ENCODE measurements at regions not wholly inside any gene's neighbourhood (a gene's known extent, or its start where the extent isn't known, plus 50 kb on each side); places are given as distances from the start of the nearest gene placed in this dataset.

GRCh38 chr15:87781959-87782625 lies 474.4 kb downstream of the NTRK3 start:
- H2BK15ac ChIP-seq (ENCODE audit: low read depth, low read length), result no peak overlapping the region
- H4K5ac ChIP-seq (ENCODE audit: low read depth, low read length), result no peak overlapping the region
- no peak overlapping the region for H2AK9ac ChIP-seq (replicated peaks; ENCODE audit: low read depth, low read length, poor library complexity)
- TF ChIP-seq, protein P1, sequence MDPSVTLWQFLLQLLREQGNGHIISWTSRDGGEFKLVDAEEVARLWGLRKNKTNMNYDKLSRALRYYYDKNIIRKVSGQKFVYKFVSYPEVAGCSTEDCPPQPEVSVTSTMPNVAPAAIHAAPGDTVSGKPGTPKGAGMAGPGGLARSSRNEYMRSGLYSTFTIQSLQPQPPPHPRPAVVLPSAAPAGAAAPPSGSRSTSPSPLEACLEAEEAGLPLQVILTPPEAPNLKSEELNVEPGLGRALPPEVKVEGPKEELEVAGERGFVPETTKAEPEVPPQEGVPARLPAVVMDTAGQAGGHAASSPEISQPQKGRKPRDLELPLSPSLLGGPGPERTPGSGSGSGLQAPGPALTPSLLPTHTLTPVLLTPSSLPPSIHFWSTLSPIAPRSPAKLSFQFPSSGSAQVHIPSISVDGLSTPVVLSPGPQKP (IDR thresholded peaks at IDR 0.05; ENCODE audit: borderline replicate concordance, low read depth, low read length), result no peak
- TF ChIP-seq MAFK (IDR thresholded peaks at IDR 0.05; ENCODE audit: low read depth, low read length) (peak; percentile 98), MXI1 (IDR thresholded peaks at IDR 0.05; ENCODE audit: borderline replicate concordance, low read depth, low read length) (no peak), RFX5 (IDR thresholded peaks at IDR 0.05; ENCODE audit: low read depth, low read length) (no peak)
- H2BK5ac ChIP-seq (ENCODE audit: low read depth, low read length, poor library complexity, severe bottlenecking), result no peak overlapping the region
- no peak overlapping the region for H3K9ac ChIP-seq (ENCODE audit: low read depth, low read length)
- in situ Hi-C loops (cut with MboI; ENCODE audit: low sequenced_read_pairs), result no loop called here
- H4K20me1 ChIP-seq (ENCODE audit: insufficient read depth, low read length), result no peaks in the 10 kb centered on the region
- no peak overlapping the region for H3K18ac ChIP-seq (ENCODE audit: low read depth, low read length)
- no TSS peak for BruUV-seq (replicated peaks)
- intact Hi-C loops (cut with micrococcal nuclease), result no loop called here
- H3K14ac ChIP-seq (replicated peaks; ENCODE audit: low read depth, low read length), result no peak overlapping the region
- CTCF ChIA-PET, result no interaction called here
- no peaks in the 10 kb centered on the region for H3K9me1 ChIP-seq (ENCODE audit: insufficient read depth, low read length)
- H3K27ac ChIP-seq (ENCODE audit: insufficient read depth, low read length), result no peak overlapping the region
- DNase-seq (no peak), ATAC-seq (ENCODE audit: low read depth) (no peak)
- POLR2A ChIA-PET (ENCODE audit: unreplicated experiment), result no interaction called here
- H2BK20ac ChIP-seq (ENCODE audit: low read depth, low read length), result no peak overlapping the region
- H3K27me3 ChIP-seq (ENCODE audit: control insufficient read depth, insufficient read depth, low read length), result peaks cover 8% of the 10 kb centered on the region
- H3K4me2 ChIP-seq (ENCODE audit: low read depth, low read length), result no peak overlapping the region
- H3K36me3 ChIP-seq (ENCODE audit: control insufficient read depth, insufficient read depth, low read length), result no peaks in the 10 kb centered on the region
- no peaks in the 10 kb centered on the region for H3K9me3 ChIP-seq (ENCODE audit: control insufficient read depth, insufficient read depth, low read length)
- no peak overlapping the region for H3K4ac ChIP-seq (ENCODE audit: low read depth, low read length)
- H3K23ac ChIP-seq (ENCODE audit: low read depth, low read length), result no peak overlapping the region
- H4K8ac ChIP-seq (ENCODE audit: low read depth in 2 of 2, low read length in 2 of 2), result no peak overlapping the region
- H3K4me1 ChIP-seq (ENCODE audit: control insufficient read depth, insufficient read depth, low read length), result peaks cover 4% of the 10 kb centered on the region; the same call in 1 of the 2 replicates
- no peaks in the 10 kb centered on the region for H3K79me1 ChIP-seq (ENCODE audit: low read depth in 1 of 2, low read length in 2 of 2)
- no peak overlapping the region for H2AFZ ChIP-seq (replicated peaks; ENCODE audit: low read length, poor library complexity)
- dilution Hi-C loops (cut with HindIII; ENCODE audit: low sequenced_read_pairs, unreplicated experiment), result no loop called here
- no peak overlapping the region for H2BK120ac ChIP-seq (ENCODE audit: low read depth, low read length)
- WGBS, 2 experiments (ENCODE audit: extremely low coverage in 2 of 2, insufficient read length in 1 of 2), result no CpG with 5 or more reads among the region's 5 CpGs
- H4K91ac ChIP-seq (ENCODE audit: insufficient read depth, low read depth, low read length), result no peak overlapping the region
- H3K4me3 ChIP-seq (ENCODE audit: insufficient read depth, low read depth, low read length), result no peak overlapping the region
- H3K56ac ChIP-seq (ENCODE audit: extremely low read depth, insufficient read depth, low read length), result no peak overlapping the region
- H2AK5ac ChIP-seq (ENCODE audit: low read depth, low read length), result no peak overlapping the region
